Right atrium auricular region (tissue), 2 donors: ENCODE measurements at regions not wholly inside any gene's neighbourhood (a gene's known extent, or its start where the extent isn't known, plus 50 kb on each side); places are given as distances from the start of the nearest gene placed in this dataset.

ENCODE experiments used
- DNase-seq: peaks from one replicate; pipeline ENCODE4 v3.0.0-alpha.2; 2019; ENCODE audit warnings: low spot score
- H3K27ac ChIP-seq, 2 donors: fragments of 200-600 bp; sonication (generic); 1 replicate in 1 of 2; 2 replicates in 1 of 2; pipeline ENCODE4 v1.5.1; 2016 to 2019
- H3K27me3 ChIP-seq, 2 donors: fragments of 200-600 bp; sonication (generic); one replicate each; pipeline versions ENCODE4 v1.5.1 to v1.6.0; 2017 to 2019
- H3K36me3 ChIP-seq: fragments of 200-600 bp; sonication (generic); one replicate; pipeline ENCODE4 v1.5.1; 2016
- H3K4me1 ChIP-seq, 2 donors: fragments of 200-600 bp; sonication (generic); one replicate each; pipeline versions ENCODE4 v1.5.1 to v1.6.0; 2017 to 2019
- H3K4me3 ChIP-seq, 2 donors: fragments of 200-600 bp; sonication (generic); 1 replicate in 1 of 2; 2 replicates in 1 of 2; pipeline ENCODE4 v1.5.1; 2017 to 2019; ENCODE audit warnings: mild to moderate bottlenecking in 1 of 2, moderate library complexity in 1 of 2
- H3K9me3 ChIP-seq, 2 donors: fragments of 200-600 bp; sonication (generic); one replicate each; pipeline ENCODE4 v1.5.1; 2019
- TF ChIP-seq, protein P1 (sequence below), 2 donors: fragments of 200-600 bp; sonication (generic); IDR thresholded peaks; one replicate each; pipeline ENCODE4 v1.5.1; 2019; ENCODE audit warnings: antibody characterized with exemption in 2 of 2

DNA sequence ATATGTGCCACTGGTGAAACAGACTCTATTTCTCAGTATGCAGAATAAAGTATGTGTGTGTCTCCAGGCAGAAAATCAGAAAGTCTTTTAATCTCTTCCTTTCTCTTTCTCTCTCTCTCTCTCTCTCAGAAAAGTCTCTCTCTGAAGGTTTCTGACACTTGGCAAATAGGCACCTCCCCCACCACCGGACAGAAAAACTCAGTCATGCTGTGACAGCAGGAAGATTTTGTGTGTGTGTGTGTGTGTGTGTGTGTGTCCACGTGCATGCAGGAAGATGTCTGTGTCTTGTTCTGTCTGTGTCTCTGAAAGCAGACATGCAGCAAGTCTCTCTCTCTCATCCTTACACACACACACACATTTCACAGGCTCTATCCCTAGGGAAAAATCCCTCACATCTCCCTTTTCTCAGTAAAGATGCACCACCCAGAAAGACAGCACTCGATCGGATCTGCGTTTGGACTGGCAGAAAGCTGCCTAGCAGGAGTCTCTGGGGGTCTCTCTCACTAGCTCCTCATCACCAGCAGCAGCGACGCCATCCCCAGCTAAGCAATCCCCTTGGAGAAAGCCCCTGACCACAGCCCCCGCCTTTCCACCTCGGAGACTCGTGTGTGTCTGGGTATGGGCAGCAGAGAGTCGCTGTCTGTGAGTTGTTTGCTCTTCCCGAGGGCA is 98.3 kb downstream of the EDN3 start:
- Histone ChIP-seq H3K27me3 (peaks cover 7 to 15% of the 10 kb centered on the region in 2 donors), H3K9me3 (no peaks in the 10 kb centered on the region), H3K36me3 (no peaks in the 10 kb centered on the region), H3K27ac (no peak overlapping the region), H3K4me1 (peaks cover 0 to 11% of the 10 kb centered on the region in 2 donors), H3K4me3 (no peak overlapping the region)
- TF ChIP-seq, protein P1, sequence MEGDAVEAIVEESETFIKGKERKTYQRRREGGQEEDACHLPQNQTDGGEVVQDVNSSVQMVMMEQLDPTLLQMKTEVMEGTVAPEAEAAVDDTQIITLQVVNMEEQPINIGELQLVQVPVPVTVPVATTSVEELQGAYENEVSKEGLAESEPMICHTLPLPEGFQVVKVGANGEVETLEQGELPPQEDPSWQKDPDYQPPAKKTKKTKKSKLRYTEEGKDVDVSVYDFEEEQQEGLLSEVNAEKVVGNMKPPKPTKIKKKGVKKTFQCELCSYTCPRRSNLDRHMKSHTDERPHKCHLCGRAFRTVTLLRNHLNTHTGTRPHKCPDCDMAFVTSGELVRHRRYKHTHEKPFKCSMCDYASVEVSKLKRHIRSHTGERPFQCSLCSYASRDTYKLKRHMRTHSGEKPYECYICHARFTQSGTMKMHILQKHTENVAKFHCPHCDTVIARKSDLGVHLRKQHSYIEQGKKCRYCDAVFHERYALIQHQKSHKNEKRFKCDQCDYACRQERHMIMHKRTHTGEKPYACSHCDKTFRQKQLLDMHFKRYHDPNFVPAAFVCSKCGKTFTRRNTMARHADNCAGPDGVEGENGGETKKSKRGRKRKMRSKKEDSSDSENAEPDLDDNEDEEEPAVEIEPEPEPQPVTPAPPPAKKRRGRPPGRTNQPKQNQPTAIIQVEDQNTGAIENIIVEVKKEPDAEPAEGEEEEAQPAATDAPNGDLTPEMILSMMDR (IDR thresholded peaks at IDR 0.05) = no peak
- no peak for DNase-seq

GRCh38 chr20:59399426-59400099 is 99.2 kb downstream of the EDN3 start:
- Histone ChIP-seq H3K4me3 (no peak overlapping the region), H3K27ac (no peak overlapping the region), H3K9me3 (no peaks in the 10 kb centered on the region), H3K27me3 (peaks cover 13 to 20% of the 10 kb centered on the region in 2 donors), H3K36me3 (no peaks in the 10 kb centered on the region), H3K4me1 (peaks cover 0 to 17% of the 10 kb centered on the region in 2 donors)
- no peak for DNase-seq
- TF ChIP-seq, protein P1 (IDR thresholded peaks at IDR 0.05) = no peak

- DNase-seq = no peak
- H3K4me3 ChIP-seq = no peak overlapping the region
- TF ChIP-seq, protein P1 (IDR thresholded peaks at IDR 0.05) = no peak
- H3K36me3 ChIP-seq = no peaks in the 10 kb centered on the region
- H3K27me3 ChIP-seq = peaks cover 13 to 25% of the 10 kb centered on the region in 2 donors
- peaks cover 0 to 17% of the 10 kb centered on the region in 2 donors for H3K4me1 ChIP-seq
- no peak overlapping the region for H3K27ac ChIP-seq
- no peaks in the 10 kb centered on the region for H3K9me3 ChIP-seq
Observed at GRCh38 chr20:59400708-59401107, 100.3 kb downstream of the EDN3 start.

- Histone ChIP-seq H3K27me3 (peaks cover 13 to 25% of the 10 kb centered on the region in 2 donors), H3K4me3 (no peak overlapping the region), H3K36me3 (no peaks in the 10 kb centered on the region), H3K4me1 (peaks cover 0 to 17% of the 10 kb centered on the region in 2 donors), H3K9me3 (no peaks in the 10 kb centered on the region), H3K27ac (no peak overlapping the region)
- DNase-seq = no peak
- TF ChIP-seq, protein P1 (IDR thresholded peaks at IDR 0.05) = no peak
Observed at GRCh38 chr20:59402681-59403080, 102.3 kb downstream of the EDN3 start.

- Histone ChIP-seq H3K4me3 (peak overlapping the region in 1 of 2 donors; percentile 7), H3K9me3 (no peaks in the 10 kb centered on the region), H3K27me3 (peaks cover 13 to 25% of the 10 kb centered on the region in 2 donors), H3K4me1 (peaks cover 0 to 17% of the 10 kb centered on the region in 2 donors), H3K27ac (no peak overlapping the region), H3K36me3 (no peaks in the 10 kb centered on the region)
- no peak for DNase-seq
- TF ChIP-seq, protein P1 (IDR thresholded peaks at IDR 0.05) = peak; percentile 89 to 97
Observed at GRCh38 chr20:59403261-59403961, 103.0 kb downstream of the EDN3 start.
